Caco-2 (cell line): ENCODE measurements at regions not wholly inside any gene's neighbourhood (a gene's known extent, or its start where the extent isn't known, plus 50 kb on each side); places are given as distances from the start of the nearest gene placed in this dataset.

ENCODE experiments used
- BruUV-seq: library from RNA; stranded (reverse); fragments of 400-500 nt; replicated peaks from 2 replicates; lab custom pipeline; 2021; lab: Mats Ljungman, UMichigan
- CTCF ChIA-PET: fragments of 300-600 bp; sonication (Branson Sonifier 250); formaldehyde crosslinking; loops from one replicate; lab custom pipeline; 2022; ENCODE audit warnings: antibody characterized with exemption; lab: Charles Lee
- POLR2A ChIA-PET: fragments of 300-600 bp; sonication (Branson Sonifier 250); formaldehyde crosslinking; loops from one replicate; lab custom pipeline; 2022; ENCODE audit warnings: antibody characterized with exemption; lab: Charles Lee
- DNase-seq, 2 experiments: peaks; one replicate each; pipeline versions ENCODE4 v3.0.0 to v3.0.0-alpha.2; 2020 to 2022
- H3K27me3 ChIP-seq: replicated peaks from 2 replicates; pipeline ENCODE4 v1.6.0; 2011; ENCODE audit warnings: low read length; ENCODE audit not compliant: control insufficient read depth, insufficient read depth
- H3K36me3 ChIP-seq: 2 replicates; pipeline ENCODE4 v1.5.1; 2011; ENCODE audit warnings: low read length; ENCODE audit not compliant: control insufficient read depth, insufficient read depth
- H3K4me1 ChIP-seq: fragments of 250-450 bp; sonication (Bioruptor Pico); 2 replicates; pipeline ENCODE4 v1.5.1; 2020; ENCODE audit warnings: mild to moderate bottlenecking
- H3K4me3 ChIP-seq: 2 replicates; pipeline ENCODE4 v1.5.1; 2011; ENCODE audit warnings: low read depth, mild to moderate bottlenecking, control low read depth, low read length
- H3K9me3 ChIP-seq: fragments of 250-450 bp; sonication (Bioruptor Pico); 2 replicates; pipeline ENCODE4 v1.5.1; 2020; ENCODE audit warnings: mild to moderate bottlenecking, moderate library complexity
- H3K27ac Mint-ChIP-seq: one replicate; pipeline ENCODE4 v1.8.0; 2022; ENCODE audit warnings: mixed read lengths; ENCODE audit not compliant: unreplicated experiment
- H3K27me3 Mint-ChIP-seq: one replicate; pipeline ENCODE4 v1.8.0; 2022; ENCODE audit warnings: mixed read lengths; ENCODE audit not compliant: insufficient read depth, unreplicated experiment
- H3K36me3 Mint-ChIP-seq: one replicate; pipeline ENCODE4 v1.8.0; 2022; ENCODE audit warnings: mild to moderate bottlenecking, mixed read lengths; ENCODE audit not compliant: insufficient read depth, unreplicated experiment
- H3K4me1 Mint-ChIP-seq: one replicate; pipeline ENCODE4 v1.8.0; 2022; ENCODE audit warnings: low read depth, mixed read lengths; ENCODE audit not compliant: unreplicated experiment
- H3K4me3 Mint-ChIP-seq: one replicate; pipeline ENCODE4 v1.8.0; 2022; ENCODE audit warnings: mild to moderate bottlenecking, moderate library complexity, mixed read lengths; ENCODE audit not compliant: unreplicated experiment
- H3K9me3 Mint-ChIP-seq: one replicate; pipeline ENCODE4 v1.8.0; 2022; ENCODE audit warnings: mixed read lengths; ENCODE audit not compliant: unreplicated experiment
- CTCF ChIP-seq, 2 experiments: fragments of 200-600 bp in 1 of 2; IDR thresholded peaks; 1 replicate in 1 of 2; 2 replicates in 1 of 2; pipeline versions ENCODE4 v1.5.1 to v1.8.0; 2011 to 2022; ENCODE audit warnings: antibody characterized with exemption in 1 of 2, control low read depth in 1 of 2, inconsistent platforms in 1 of 2, low read depth in 1 of 2, low read length in 1 of 2, mild to moderate bottlenecking in 1 of 2, moderate library complexity in 1 of 2; ENCODE audit not compliant: insufficient read depth in 1 of 2, severe bottlenecking in 1 of 2, unreplicated experiment in 1 of 2
- intact Hi-C: fragments of 100-400 bp; cut with micrococcal nuclease; formaldehyde crosslinking; loops from one replicate; pipeline ENCODE4 v1.10.0; 2022; ENCODE audit not compliant: unreplicated experiment

- Histone ChIP-seq H3K9me3 (no peaks in the 10 kb centered on the region), H3K36me3 (no peaks in the 10 kb centered on the region), H3K27me3 (no peaks in the 10 kb centered on the region; the same call in 1 of the 2 replicates), H3K4me1 (no peaks in the 10 kb centered on the region), H3K4me3 (no peak overlapping the region)
- BruUV-seq = no TSS peak
- ChIA-PET CTCF (no interaction called here), POLR2A (no interaction called here)
- Mint-ChIP-seq H3K27ac (no peak overlapping the region), H3K27me3 (peaks cover 3% of the 10 kb centered on the region), H3K9me3 (peaks cover 7% of the 10 kb centered on the region), H3K36me3 (no peaks in the 10 kb centered on the region), H3K4me1 (no peaks in the 10 kb centered on the region), H3K4me3 (no peak overlapping the region)
- DNase-seq = no peak
- TF ChIP-seq CTCF (IDR thresholded peaks at IDR 0.05; ENCODE audit: insufficient read depth in 1 of 2, low read depth in 1 of 2, low read length in 1 of 2, severe bottlenecking in 1 of 2, unreplicated experiment in 1 of 2) = no peak
- intact Hi-C loops = no loop called here
Measured at GRCh38 chr5:159525117-159525516, 194.8 kb upstream of the IL12B start.

- intact Hi-C loops = no loop called here
- Histone ChIP-seq H3K4me1 (no peaks in the 10 kb centered on the region), H3K9me3 (no peaks in the 10 kb centered on the region), H3K36me3 (no peaks in the 10 kb centered on the region), H3K4me3 (no peak overlapping the region), H3K27me3 (no peaks in the 10 kb centered on the region)
- H3K27ac Mint-ChIP-seq = no peak overlapping the region
- no peaks in the 10 kb centered on the region for H3K4me1 Mint-ChIP-seq
- peaks cover 7% of the 10 kb centered on the region for H3K9me3 Mint-ChIP-seq
- no TSS peak for BruUV-seq
- POLR2A ChIA-PET = no interaction called here
- H3K36me3 Mint-ChIP-seq = no peaks in the 10 kb centered on the region
- H3K27me3 Mint-ChIP-seq = no peaks in the 10 kb centered on the region
- no peak for TF ChIP-seq CTCF (IDR thresholded peaks at IDR 0.05; ENCODE audit: insufficient read depth in 1 of 2, low read depth in 1 of 2, low read length in 1 of 2, severe bottlenecking in 1 of 2, unreplicated experiment in 1 of 2)
- no peak overlapping the region for H3K4me3 Mint-ChIP-seq
- DNase-seq = no peak
- CTCF ChIA-PET = no interaction called here
Measured at GRCh38 chr5:159527546-159528254, 197.4 kb upstream of the IL12B start.

- CTCF ChIA-PET = no interaction called here
- POLR2A ChIA-PET = no interaction called here
- no peak overlapping the region for H3K4me3 Mint-ChIP-seq
- H3K36me3 ChIP-seq = no peaks in the 10 kb centered on the region
- H3K9me3 ChIP-seq = peaks cover 10% of the 10 kb centered on the region
- no peak overlapping the region for H3K4me3 ChIP-seq
- intact Hi-C loops = no loop called here
- TF ChIP-seq CTCF (IDR thresholded peaks at IDR 0.05; ENCODE audit: insufficient read depth in 1 of 2, low read depth in 1 of 2, low read length in 1 of 2, severe bottlenecking in 1 of 2, unreplicated experiment in 1 of 2) = no peak
- DNase-seq = no peak
- H3K4me1 ChIP-seq = no peaks in the 10 kb centered on the region
- BruUV-seq = no TSS peak
- H3K9me3 Mint-ChIP-seq = peaks cover 7% of the 10 kb centered on the region
- H3K36me3 Mint-ChIP-seq = no peaks in the 10 kb centered on the region
- H3K27ac Mint-ChIP-seq = no peak overlapping the region
- H3K4me1 Mint-ChIP-seq = no peaks in the 10 kb centered on the region
- no peaks in the 10 kb centered on the region for H3K27me3 Mint-ChIP-seq
- no peaks in the 10 kb centered on the region for H3K27me3 ChIP-seq
Measured at GRCh38 chr5:159531554-159532105, 201.3 kb upstream of the IL12B start.
